A549 (cell line): ENCODE measurements at regions not wholly inside any gene's neighbourhood (a gene's known extent, or its start where the extent isn't known, plus 50 kb on each side); places are given as distances from the start of the nearest gene placed in this dataset.

Experiments used
- ATAC-seq, 2 experiments: fragments of 200-7000 bp in 1 of 2; fragments of >200 bp in 1 of 2; cut with Nextera tagmentation in 1 of 2; cut with Tn5 transposase in 1 of 2; 3 replicates each; pipeline versions ENCODE4 v1.8.0 to v1.9.1; 2018 to 2020; ENCODE audit warnings: mild to moderate bottlenecking in 1 of 2, moderate library complexity in 1 of 2
- CTCF ChIA-PET: fragments of 300-600 bp; sonication (Branson Sonifier 250); formaldehyde crosslinking; extraction: SDS; loops from one replicate; lab custom pipeline; 2021; ENCODE audit warnings: antibody characterized with exemption, inconsistent platforms; lab: Yijun Ruan, JAX
- POLR2A ChIA-PET: fragments of 350-600 bp; formaldehyde crosslinking; extraction: SDS; loops from one replicate; lab custom pipeline; 2021; ENCODE audit warnings: antibody characterized with exemption, inconsistent platforms; lab: Yijun Ruan, JAX
- DNase-seq, 2 experiments: peaks; one replicate each; pipeline versions ENCODE4 v3.0.0 to v3.0.0-alpha.2; 2011 to 2016; ENCODE audit warnings: low read depth in 1 of 2, low spot score in 1 of 2
- FAIRE-seq: peaks from 2 replicates; lab custom pipeline; 2011; peaks lifted over from hg19 to GRCh38; lab: Jason Lieb, UNC
- H3K27ac ChIP-seq, 2 experiments: fragments of >200 bp; sonication (Bioruptor Twin); formaldehyde crosslinking; 3 replicates each; pipeline ENCODE4 v1.5.1; 2016 to 2017
- H3K4me1 ChIP-seq: fragments of >200 bp; sonication (Bioruptor Twin); formaldehyde crosslinking; 3 replicates; pipeline ENCODE4 v1.6.1; 2016
- H3K4me2 ChIP-seq: fragments of >200 bp; sonication (Bioruptor Twin); formaldehyde crosslinking; 3 replicates; pipeline ENCODE4 v1.6.1; 2016
- H3K4me3 ChIP-seq: fragments of >200 bp; sonication (Bioruptor Twin); formaldehyde crosslinking; 3 replicates; pipeline ENCODE4 v1.5.1; 2016
- H3K9me3 ChIP-seq: fragments of >200 bp; sonication (Bioruptor Twin); formaldehyde crosslinking; 3 replicates; pipeline ENCODE4 v1.6.1; 2016
- BHLHE40 ChIP-seq: IDR thresholded peaks from 2 replicates; pipeline ENCODE4 v1.6.1; 2012; ENCODE audit warnings: low read depth, low read length, inconsistent platforms
- CBX2 ChIP-seq: fragments of 200-600 bp; sonication (generic); IDR thresholded peaks from 2 replicates; pipeline ENCODE4 v1.6.1; 2016; ENCODE audit warnings: low read depth, mild to moderate bottlenecking, borderline replicate concordance
- CBX8 ChIP-seq: fragments of 200-600 bp; sonication (generic); IDR thresholded peaks from 2 replicates; pipeline ENCODE4 v1.6.1; 2016
- CHD2 ChIP-seq: fragments of 150-350 bp; IDR thresholded peaks from 2 replicates; pipeline ENCODE4 v1.6.1; 2014; ENCODE audit warnings: low read length; ENCODE audit not compliant: partially characterized antibody
- CTCF ChIP-seq: fragments of >200 bp; sonication (Bioruptor Twin); formaldehyde crosslinking; IDR thresholded peaks from 3 replicates; pipeline ENCODE4 v1.5.1; 2016
- EHMT2 ChIP-seq: fragments of 200-600 bp; sonication (generic); IDR thresholded peaks from 2 replicates; pipeline ENCODE4 v1.6.1; 2016; ENCODE audit warnings: antibody characterized with exemption, low read depth, mild to moderate bottlenecking, moderate library complexity
- EP300 ChIP-seq, 2 experiments: fragments of >200 bp; sonication (Bioruptor Twin); formaldehyde crosslinking; IDR thresholded peaks; 2 replicates in 1 of 2; 3 replicates in 1 of 2; pipeline ENCODE4 v1.6.1; 2016 to 2017
- FOSB ChIP-seq: fragments of 250-450 bp; sonication (Bioruptor Pico); IDR thresholded peaks from 2 replicates; pipeline ENCODE4 v1.5.0; 2020; ENCODE audit warnings: mild to moderate bottlenecking, moderate library complexity
- HOXB13 ChIP-seq: fragments of 250-450 bp; sonication (Bioruptor Pico); IDR thresholded peaks from 2 replicates; pipeline ENCODE4 v1.5.0; 2020; ENCODE audit warnings: low read depth, mild to moderate bottlenecking, moderate library complexity
- MYC ChIP-seq: IDR thresholded peaks from 2 replicates; pipeline ENCODE4 v1.6.1; 2012; ENCODE audit warnings: mild to moderate bottlenecking, inconsistent platforms, low read length, improper control_type of control experiment, borderline replicate concordance
- PBX3 ChIP-seq: IDR thresholded peaks from 2 replicates; pipeline ENCODE4 v1.6.1; 2012
- PHF8 ChIP-seq: fragments of 200-600 bp; sonication (generic); IDR thresholded peaks from 2 replicates; pipeline ENCODE4 v1.6.1; 2016; ENCODE audit warnings: low read depth, mild to moderate bottlenecking, antibody characterized with exemption, moderate library complexity, borderline replicate concordance
- POLR2A ChIP-seq: IDR thresholded peaks from 2 replicates; pipeline ENCODE4 v1.6.1; 2012; ENCODE audit warnings: mild to moderate bottlenecking, low read length
- POLR2AphosphoS2 ChIP-seq: conservative IDR thresholded peaks from 2 replicates; pipeline ENCODE4 v1.6.1; 2012; ENCODE audit warnings: low read length, improper control_type of control experiment, inconsistent platforms
- SREBF2 ChIP-seq: fragments of 450-650 bp; IDR thresholded peaks from 2 replicates; pipeline ENCODE4 v1.6.1; 2014; ENCODE audit warnings: mild to moderate bottlenecking, moderate library complexity
- ZC3H11A ChIP-seq: fragments of 450-650 bp; IDR thresholded peaks from 2 replicates; pipeline ENCODE4 v1.6.1; 2014; ENCODE audit warnings: antibody characterized with exemption, mild to moderate bottlenecking
- ZFP36 ChIP-seq: fragments of 450-650 bp; IDR thresholded peaks from 2 replicates; pipeline ENCODE4 v1.6.1; 2014; ENCODE audit warnings: borderline replicate concordance; ENCODE audit not compliant: partially characterized antibody
- ZSCAN20 ChIP-seq: fragments of 250-450 bp; sonication (Bioruptor Pico); IDR thresholded peaks from 2 replicates; pipeline ENCODE4 v1.8.0; 2022; ENCODE audit warnings: mild to moderate bottlenecking, moderate library complexity
- WGBS: methylation state at CpG from one replicate; pipeline ENCODE4 v1.1.6; 2017; ENCODE audit errors: missing lambda C conversion rate; 5-methylcytosine and 5-hydroxymethylcytosine counted together
- TF ChIP-seq, protein P1 (sequence below): IDR thresholded peaks from 2 replicates; pipeline ENCODE4 v1.6.1; 2012
- TF ChIP-seq, protein P2 (sequence below): fragments of >200 bp; sonication (Bioruptor Twin); formaldehyde crosslinking; IDR thresholded peaks from 3 replicates; pipeline ENCODE4 v1.6.1; 2016

DNA sequence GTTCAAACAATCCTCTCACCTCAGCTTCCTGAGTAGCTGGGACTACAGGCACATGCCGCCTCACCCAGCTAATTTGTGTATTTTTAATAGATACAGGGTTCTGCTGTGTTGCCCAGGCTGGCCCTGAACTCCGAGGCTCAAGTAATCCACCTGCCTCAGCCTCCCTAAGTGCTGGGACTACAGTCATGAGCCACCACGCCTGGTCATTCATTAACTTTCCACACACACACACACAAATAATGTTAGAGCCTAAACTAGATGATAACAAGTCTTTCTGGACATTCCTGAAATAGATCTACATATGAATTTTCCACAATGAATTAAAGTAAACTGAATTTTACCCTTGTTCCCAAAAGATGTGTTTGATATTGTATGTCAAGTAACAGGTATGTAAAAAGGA is 776.0 kb downstream of the GALC start:
- no peak for FAIRE-seq
- TF ChIP-seq ZFP36, result no peak
- TF ChIP-seq EP300 (IDR thresholded peaks at IDR 0.05), result no peak
- TF ChIP-seq BHLHE40, result no peak
- no peak for TF ChIP-seq ZC3H11A
- no peak for TF ChIP-seq FOSB (CRISPR knock-in tag)
- TF ChIP-seq POLR2A, result no peak
- TF ChIP-seq, protein P1, sequence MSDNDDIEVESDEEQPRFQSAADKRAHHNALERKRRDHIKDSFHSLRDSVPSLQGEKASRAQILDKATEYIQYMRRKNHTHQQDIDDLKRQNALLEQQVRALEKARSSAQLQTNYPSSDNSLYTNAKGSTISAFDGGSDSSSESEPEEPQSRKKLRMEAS, result no peak
- TF ChIP-seq, protein P2, sequence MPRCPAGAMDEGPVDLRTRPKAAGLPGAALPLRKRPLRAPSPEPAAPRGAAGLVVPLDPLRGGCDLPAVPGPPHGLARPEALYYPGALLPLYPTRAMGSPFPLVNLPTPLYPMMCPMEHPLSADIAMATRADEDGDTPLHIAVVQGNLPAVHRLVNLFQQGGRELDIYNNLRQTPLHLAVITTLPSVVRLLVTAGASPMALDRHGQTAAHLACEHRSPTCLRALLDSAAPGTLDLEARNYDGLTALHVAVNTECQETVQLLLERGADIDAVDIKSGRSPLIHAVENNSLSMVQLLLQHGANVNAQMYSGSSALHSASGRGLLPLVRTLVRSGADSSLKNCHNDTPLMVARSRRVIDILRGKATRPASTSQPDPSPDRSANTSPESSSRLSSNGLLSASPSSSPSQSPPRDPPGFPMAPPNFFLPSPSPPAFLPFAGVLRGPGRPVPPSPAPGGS, result no peak
- no peak for TF ChIP-seq SREBF2
- no peak for TF ChIP-seq CBX8
- TF ChIP-seq POLR2AphosphoS2, result no peak
- no peak for TF ChIP-seq CHD2
- TF ChIP-seq CBX2, result no peak
- no peak for TF ChIP-seq PHF8
- TF ChIP-seq MYC, result no peak
- no peak for TF ChIP-seq ZSCAN20 (CRISPR knock-in tag)
- no peak for TF ChIP-seq CTCF
- TF ChIP-seq PBX3, result no peak
- no peak for TF ChIP-seq EHMT2

DNA sequence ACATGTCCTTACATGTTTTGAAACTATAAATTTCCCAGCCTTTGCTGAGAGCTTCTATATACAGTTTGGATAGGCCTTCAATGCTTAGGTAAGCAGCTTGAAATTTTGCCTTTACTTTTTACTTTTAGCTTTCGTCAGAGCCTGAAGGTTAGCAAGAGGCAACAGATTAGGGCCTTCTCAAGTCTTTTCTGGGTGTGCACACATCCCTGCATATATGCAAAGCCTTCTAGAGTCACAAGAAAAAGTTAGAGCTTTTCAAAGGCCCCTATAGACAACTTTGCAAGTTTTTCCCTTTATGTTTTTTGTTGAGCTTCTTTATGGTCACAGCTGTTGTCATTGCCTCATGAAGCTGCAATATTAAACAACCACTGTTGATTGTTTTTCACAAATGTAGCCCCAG is 778.4 kb downstream of the GALC start:
- H3K4me3 ChIP-seq, result no peak overlapping the region
- FAIRE-seq, result no peak
- H3K9me3 ChIP-seq, result 0 out of 3 replicates have a peak, but pooled peaks cover 3% of the 10 kb centered on the region
- no peak overlapping the region for H3K4me2 ChIP-seq
- TF ChIP-seq BHLHE40 (no peak), HOXB13 (no peak), POLR2AphosphoS2 (no peak)
- TF ChIP-seq, protein P2, result no peak
- WGBS, result 5% methylated on average over 1 of the region's 1 CpG
- H3K4me1 ChIP-seq, result no peaks in the 10 kb centered on the region
- no peak overlapping the region for H3K27ac ChIP-seq
- ChIA-PET POLR2A (no interaction called here), CTCF (no interaction called here)
- no peak for DNase-seq
- no peak for ATAC-seq

More for the DNA sequence above, 776.0 kb downstream of the GALC start:
- whole genome bisulfite sequencing, result 0% methylated on average over 3 of the region's 3 CpGs
- H3K27ac ChIP-seq, result no peak overlapping the region
- H3K9me3 ChIP-seq, result 0 out of 3 replicates have a peak, but pooled peaks cover 3% of the 10 kb centered on the region
- DNase-seq (no peak), ATAC-seq (no peak)
- no peak overlapping the region for H3K4me2 ChIP-seq
- POLR2A ChIA-PET, result no interaction called here
- CTCF ChIA-PET, result no interaction called here
- H3K4me3 ChIP-seq, result no peak overlapping the region
- no peaks in the 10 kb centered on the region for H3K4me1 ChIP-seq
